Type B pancreatic cell (in vitro differentiated cells): ENCODE measurements at regions not wholly inside any gene's neighbourhood (a gene's known extent, or its start where the extent isn't known, plus 50 kb on each side); places are given as distances from the start of the nearest gene placed in this dataset.
"Not testable (repeated sequence)": the region's sequence is repeated elsewhere in the genome, so short reads cannot be mapped to it uniquely, and the experiment has no call there.

Source experiments
- DNase-seq: peaks from one replicate; pipeline ENCODE4 v3.0.0; 2021; ENCODE audit warnings: mixed read lengths; ENCODE audit not compliant: unreplicated experiment; ENCODE audit errors: extremely low spot score
- H3K27ac Mint-ChIP-seq: 2 replicates; pipeline ENCODE4 v1.8.0; 2021; ENCODE audit warnings: mild to moderate bottlenecking, mixed read lengths
- H3K27me3 Mint-ChIP-seq: 2 replicates; pipeline ENCODE4 v1.8.0; 2021; ENCODE audit warnings: mixed read lengths
- H3K36me3 Mint-ChIP-seq: 2 replicates; pipeline ENCODE4 v1.8.0; 2021; ENCODE audit warnings: mixed read lengths
- H3K4me1 Mint-ChIP-seq: one replicate; pipeline ENCODE4 v1.8.0; 2021; ENCODE audit warnings: mixed read lengths; ENCODE audit not compliant: unreplicated experiment
- H3K4me3 Mint-ChIP-seq: 2 replicates; pipeline ENCODE4 v1.8.0; 2021; ENCODE audit warnings: mild to moderate bottlenecking, mixed read lengths
- H3K9me3 Mint-ChIP-seq: 2 replicates; pipeline ENCODE4 v1.8.0; 2021; ENCODE audit warnings: mixed read lengths
- CTCF ChIP-seq: fragments of 200-600 bp; sonication (generic); conservative IDR thresholded peaks from 2 replicates; pipeline ENCODE4 v1.5.0; 2021; ENCODE audit warnings: antibody characterized with exemption, mild to moderate bottlenecking

- H3K36me3 Mint-ChIP-seq: no peaks in the 10 kb centered on the region
These were observed 112.8 kb upstream of the IRX4 start for GRCh38 chr5:1995491-1995890.

GRCh38 chr5:1987471-1987870 lies 104.7 kb upstream of the IRX4 start:
- peaks cover 4% of the 10 kb centered on the region for H3K9me3 Mint-ChIP-seq
- no peak overlapping the region for H3K4me3 Mint-ChIP-seq
- H3K36me3 Mint-ChIP-seq: no peaks in the 10 kb centered on the region
- no peaks in the 10 kb centered on the region for H3K4me1 Mint-ChIP-seq
- TF ChIP-seq CTCF: no peak
- no peak for DNase-seq
- peaks cover 29% of the 10 kb centered on the region for H3K27me3 Mint-ChIP-seq
- H3K27ac Mint-ChIP-seq: no peak overlapping the region

More at GRCh38 chr5:1995491-1995890, 112.8 kb upstream of the IRX4 start:
- Mint-ChIP-seq H3K27ac (no peak overlapping the region), H3K9me3 (peaks cover 19% of the 10 kb centered on the region), H3K4me1 (no peaks in the 10 kb centered on the region), H3K27me3 (peaks cover 50% of the 10 kb centered on the region), H3K4me3 (no peak overlapping the region)
- DNase-seq: no peak
- no peak for TF ChIP-seq CTCF

- peaks cover 3% of the 10 kb centered on the region for H3K9me3 Mint-ChIP-seq
- DNase-seq: no peak
- no peaks in the 10 kb centered on the region for H3K36me3 Mint-ChIP-seq
- no peak overlapping the region for H3K27ac Mint-ChIP-seq
- H3K27me3 Mint-ChIP-seq: peaks cover 21% of the 10 kb centered on the region
- no peaks in the 10 kb centered on the region for H3K4me1 Mint-ChIP-seq
- TF ChIP-seq CTCF: no peak
- H3K4me3 Mint-ChIP-seq: no peak overlapping the region
These were observed 103.1 kb upstream of the IRX4 start for GRCh38 chr5:1985781-1986180.

- H3K36me3 Mint-ChIP-seq: no peaks in the 10 kb centered on the region
- H3K4me3 Mint-ChIP-seq: no peak overlapping the region
- H3K9me3 Mint-ChIP-seq: peaks cover 3% of the 10 kb centered on the region
- H3K27me3 Mint-ChIP-seq: peaks cover 21% of the 10 kb centered on the region
- H3K4me1 Mint-ChIP-seq: no peaks in the 10 kb centered on the region
- H3K27ac Mint-ChIP-seq: no peak overlapping the region
- no peak for TF ChIP-seq CTCF
- DNase-seq: no peak
These were observed 101.4 kb upstream of the IRX4 start for GRCh38 chr5:1983919-1984695.

- no peak for DNase-seq
- Mint-ChIP-seq H3K4me3 (no peak overlapping the region), H3K4me1 (no peaks in the 10 kb centered on the region), H3K36me3 (no peaks in the 10 kb centered on the region), H3K27ac (no peak overlapping the region), H3K9me3 (peaks cover 3% of the 10 kb centered on the region), H3K27me3 (peaks cover 21% of the 10 kb centered on the region)
- TF ChIP-seq CTCF: no peak
These were observed 100.7 kb upstream of the IRX4 start for GRCh38 chr5:1983401-1983800.

- H3K27ac Mint-ChIP-seq, H3K36me3 Mint-ChIP-seq, H3K4me1 Mint-ChIP-seq, DNase-seq, H3K9me3 Mint-ChIP-seq, H3K4me3 Mint-ChIP-seq: not testable (repeated sequence)
- peaks cover 15% of the 10 kb centered on the region for H3K27me3 Mint-ChIP-seq
These were observed 99.8 kb upstream of the IRX4 start for GRCh38 chr5:1982561-1982960.
